GM12878 (cell line): ENCODE measurements at regions not wholly inside any gene's neighbourhood (a gene's known extent, or its start where the extent isn't known, plus 50 kb on each side); places are given as distances from the start of the nearest gene placed in this dataset.

Source experiments
- ATAC-seq: fragments of 200-7000 bp; cut with Tn5 transposase; 3 replicates; pipeline ENCODE4 v1.9.1; 2020; ENCODE audit warnings: mild to moderate bottlenecking, moderate library complexity
- BruUV-seq: library from RNA; stranded (reverse); fragments of 400-500 nt; replicated peaks from 2 replicates; lab custom pipeline; 2021; lab: Mats Ljungman, UMichigan
- CTCF ChIA-PET: fragments of 300-600 bp; sonication (Branson Sonifier 250); formaldehyde crosslinking; extraction: SDS; loops from one replicate; lab custom pipeline; 2021; ENCODE audit warnings: inconsistent platforms; lab: Yijun Ruan, JAX
- POLR2A ChIA-PET: fragments of 350-600 bp; formaldehyde crosslinking; extraction: SDS; loops from one replicate; lab custom pipeline; 2021; ENCODE audit warnings: inconsistent platforms; lab: Charles Lee
- RAD21 ChIA-PET: fragments of 300-600 bp; sonication (Branson Sonifier 250); formaldehyde crosslinking; loops from one replicate; lab custom pipeline; 2023; ENCODE audit warnings: antibody characterized with exemption; ENCODE audit not compliant: unreplicated experiment; lab: Charles Lee
- SMC1A ChIA-PET: fragments of 300-600 bp; sonication (Branson Sonifier 250); formaldehyde crosslinking; loops from one replicate; lab custom pipeline; 2023; ENCODE audit not compliant: unreplicated experiment, uncharacterized antibody; lab: Charles Lee
- DNase-seq: peaks from one replicate; pipeline ENCODE4 v3.0.0-alpha.2; 2011; ENCODE audit warnings: low read depth, low spot score
- FAIRE-seq: peaks from 3 replicates; lab custom pipeline; 2011; peaks lifted over from hg19 to GRCh38; lab: Jason Lieb, UNC
- H2AFZ ChIP-seq: 2 replicates; pipeline ENCODE4 v1.6.0; 2011; ENCODE audit warnings: low read depth, low read length, control low read depth; ENCODE audit not compliant: control insufficient read depth
- H3K27ac ChIP-seq: 2 replicates; pipeline ENCODE4 v1.5.1; 2011; ENCODE audit warnings: control low read depth; ENCODE audit not compliant: control insufficient read depth, insufficient read depth
- H3K27me3 ChIP-seq, 2 experiments: replicated peaks in 1 of 2; 2 replicates each; pipeline versions ENCODE4 v1.6.0 to v1.6.1; 2011; ENCODE audit warnings: low read length in 1 of 2; ENCODE audit not compliant: control insufficient read depth in 2 of 2, insufficient read depth in 2 of 2
- H3K36me3 ChIP-seq, 2 experiments: 2 replicates each; pipeline ENCODE4 v1.5.1; 2011; ENCODE audit warnings: low read length in 1 of 2; ENCODE audit not compliant: control insufficient read depth in 2 of 2, insufficient read depth in 2 of 2
- H3K4me1 ChIP-seq: 2 replicates; pipeline ENCODE4 v1.6.1; 2011; ENCODE audit warnings: mild to moderate bottlenecking, low read length, moderate library complexity, mixed read lengths; ENCODE audit not compliant: control insufficient read depth, insufficient read depth
- H3K4me2 ChIP-seq: 2 replicates; pipeline ENCODE4 v1.6.0; 2011; ENCODE audit warnings: control low read depth; ENCODE audit not compliant: control insufficient read depth, insufficient read depth
- H3K4me3 ChIP-seq: fragments of 200-600 bp; sonication (generic); 2 replicates; pipeline ENCODE4 v1.5.1; 2016
- H3K79me2 ChIP-seq: 2 replicates; pipeline ENCODE4 v1.6.0; 2011; ENCODE audit warnings: low read length; ENCODE audit not compliant: control insufficient read depth, insufficient read depth
- H3K9ac ChIP-seq: 2 replicates; pipeline ENCODE4 v1.8.0; 2011; ENCODE audit warnings: low read length, control low read depth, mixed read lengths; ENCODE audit not compliant: control insufficient read depth, insufficient read depth
- H3K9me3 ChIP-seq: replicated peaks from 3 replicates; pipeline ENCODE4 v1.5.1; 2011; ENCODE audit warnings: mild to moderate bottlenecking, low read length; ENCODE audit not compliant: control insufficient read depth, insufficient read depth
- H4K20me1 ChIP-seq: 2 replicates; pipeline ENCODE4 v1.6.0; 2011; ENCODE audit not compliant: control insufficient read depth, insufficient read depth
- ATF7 ChIP-seq: fragments of 450-650 bp; IDR thresholded peaks from 2 replicates; pipeline ENCODE4 v1.6.1; 2016; ENCODE audit warnings: low read depth, mild to moderate bottlenecking
- GABPA ChIP-seq: IDR thresholded peaks from 2 replicates; pipeline ENCODE4 v1.6.1; 2014; ENCODE audit warnings: antibody characterized with exemption, low read depth, mild to moderate bottlenecking, inconsistent platforms
- HDAC6 ChIP-seq: fragments of 200-600 bp; sonication (generic); IDR thresholded peaks from one replicate; pipeline ENCODE4 v1.8.0; 2017; ENCODE audit warnings: antibody characterized with exemption; ENCODE audit not compliant: unreplicated experiment
- KLF5 ChIP-seq: fragments of 450-650 bp; IDR thresholded peaks from 2 replicates; pipeline ENCODE4 v1.6.1; 2014; ENCODE audit warnings: mild to moderate bottlenecking; ENCODE audit not compliant: partially characterized antibody
- NBN ChIP-seq: fragments of 450-650 bp; IDR thresholded peaks from 2 replicates; pipeline ENCODE4 v1.6.1; 2016
- SP1 ChIP-seq: IDR thresholded peaks from one replicate; pipeline ENCODE4 v1.6.1; 2011; ENCODE audit warnings: low read depth, low read length
- TARDBP ChIP-seq: IDR thresholded peaks from 2 replicates; pipeline ENCODE4 v1.6.1; 2016; ENCODE audit warnings: borderline replicate concordance
- TBL1XR1 ChIP-seq: IDR thresholded peaks from 2 replicates; pipeline ENCODE4 v1.6.1; 2012; ENCODE audit warnings: low read depth, low read length, improper control_type of control experiment
- YBX1 ChIP-seq: fragments of 450-650 bp; IDR thresholded peaks from 2 replicates; pipeline ENCODE4 v1.6.1; 2016; ENCODE audit warnings: antibody characterized with exemption
- WGBS: methylation state at CpG from one replicate; pipeline ENCODE4 v1.1.6; 2016; ENCODE audit warnings: low lambda C conversion rate; ENCODE audit not compliant: insufficient replicate concordance, insufficient coverage; ENCODE audit errors: missing lambda C conversion rate; 5-methylcytosine and 5-hydroxymethylcytosine counted together
- in situ Hi-C: fragments of 300-500 bp; cut with MboI; formaldehyde crosslinking; loops from 9 replicates; pipeline ENCODE4 v1.14.3; 2018; ENCODE audit warnings: mixed read lengths
- intact Hi-C: fragments of 100-400 bp; cut with micrococcal nuclease; formaldehyde crosslinking; loops from one replicate; pipeline ENCODE4 v1.14.2; 2022; ENCODE audit not compliant: unreplicated experiment

- 0% methylated on average over 1 of the region's 1 CpG for WGBS
- in situ Hi-C loops (no loop called here), intact Hi-C loops (no loop called here)
- H3K27ac ChIP-seq, result no peak overlapping the region
- H3K36me3 ChIP-seq, result no peaks in the 10 kb centered on the region
- no peak overlapping the region for H3K4me2 ChIP-seq
- H3K27me3 ChIP-seq, result no peaks in the 10 kb centered on the region
- TF ChIP-seq TARDBP (no peak), ATF7 (no peak), HDAC6 (no peak), SP1 (no peak), YBX1 (no peak), NBN (no peak), KLF5 (no peak)
- SMC1A ChIA-PET, result no interaction called here
- no peaks in the 10 kb centered on the region for H3K4me1 ChIP-seq
- no peaks in the 10 kb centered on the region for H4K20me1 ChIP-seq
- H3K4me3 ChIP-seq, result no peak overlapping the region
- POLR2A ChIA-PET, result no interaction called here
- no peak for FAIRE-seq
- no peaks in the 10 kb centered on the region for H3K9me3 ChIP-seq
- H3K9ac ChIP-seq, result no peak overlapping the region
- RAD21 ChIA-PET, result no interaction called here
- no peak for DNase-seq
- no peak for ATAC-seq
- no peak overlapping the region for H2AFZ ChIP-seq
- H3K79me2 ChIP-seq, result no peaks in the 10 kb centered on the region
- no TSS peak for BruUV-seq
- CTCF ChIA-PET, result interaction anchor here (0.6 kb wide), 1 partner anchor 11 kb away, joined by 4 read pairs; no protein-coding TSS in a partner anchor
Measured at GRCh38 chr2:220614064-220614463, 958.0 kb downstream of the EPHA4 start.

- Histone ChIP-seq H4K20me1 (no peaks in the 10 kb centered on the region), H3K4me2 (no peak overlapping the region)
- CTCF ChIA-PET, result no interaction called here
Measured at GRCh38 chr2:220619525-220620220, 952.4 kb downstream of the EPHA4 start.

More at GRCh38 chr2:220619525-220620220, 952.4 kb downstream of the EPHA4 start:
- no peak for TF ChIP-seq GABPA
- TF ChIP-seq TBL1XR1, result no peak
- H3K36me3 ChIP-seq, result no peaks in the 10 kb centered on the region
- no peaks in the 10 kb centered on the region for H3K79me2 ChIP-seq
- ChIA-PET RAD21 (no interaction called here), SMC1A (no interaction called here), POLR2A (no interaction called here)
- no TSS peak for BruUV-seq
- no peaks in the 10 kb centered on the region for H3K9me3 ChIP-seq
- in situ Hi-C loops (no loop called here), intact Hi-C loops (no loop called here)
- 0% methylated on average over 3 of the region's 3 CpGs for WGBS
- no peak overlapping the region for H3K9ac ChIP-seq
- H2AFZ ChIP-seq, result no peak overlapping the region
- H3K27me3 ChIP-seq, result no peaks in the 10 kb centered on the region
- no peak for ATAC-seq
- DNase-seq, result no peak
- H3K4me3 ChIP-seq, result no peak overlapping the region
- no peak overlapping the region for H3K27ac ChIP-seq
- H3K4me1 ChIP-seq, result no peaks in the 10 kb centered on the region
- no peak for FAIRE-seq
